HCEC 1CT (cell line): ENCODE measurements at regions not wholly inside any gene's neighbourhood (a gene's known extent, or its start where the extent isn't known, plus 50 kb on each side); places are given as distances from the start of the nearest gene placed in this dataset.

Experiments
- DNase-seq: peaks from one replicate; pipeline ENCODE4 v3.0.0-alpha.2; 2017

- DNase-seq: no peak
Observed at GRCh38 chr17:79415909-79416308, 194.9 kb downstream of the RBFOX3 start.

GRCh38 chr17:79415365-79415764, 195.5 kb downstream of the RBFOX3 start:
- DNase-seq: no peak

GRCh38 chr17:79414793-79415211, 196.0 kb downstream of the RBFOX3 start:
- no peak for DNase-seq

GRCh38 chr17:79414063-79414792, 196.6 kb downstream of the RBFOX3 start:
- DNase-seq: no peak

DNA sequence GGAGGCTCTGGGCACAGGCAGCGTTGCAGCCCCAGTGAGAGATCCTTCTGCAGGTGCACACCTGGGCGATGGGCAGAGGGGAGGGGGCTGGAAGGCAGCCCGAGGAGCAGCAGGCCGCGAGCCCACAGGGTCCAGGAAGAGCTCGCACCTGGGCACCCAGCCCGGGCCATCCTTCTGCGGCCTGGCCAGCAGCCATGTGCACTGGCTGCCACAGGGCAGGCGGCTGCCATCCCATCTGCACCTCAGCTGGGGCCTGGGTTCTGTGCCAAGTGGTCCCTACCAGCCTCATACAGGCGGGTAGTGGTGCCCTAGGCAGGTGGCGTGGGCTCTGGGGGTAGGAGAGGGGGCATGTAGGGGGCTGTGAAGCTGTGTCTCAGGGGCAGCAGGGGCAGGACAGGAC, 197.2 kb downstream of the RBFOX3 start:
- DNase-seq: no peak

DNA sequence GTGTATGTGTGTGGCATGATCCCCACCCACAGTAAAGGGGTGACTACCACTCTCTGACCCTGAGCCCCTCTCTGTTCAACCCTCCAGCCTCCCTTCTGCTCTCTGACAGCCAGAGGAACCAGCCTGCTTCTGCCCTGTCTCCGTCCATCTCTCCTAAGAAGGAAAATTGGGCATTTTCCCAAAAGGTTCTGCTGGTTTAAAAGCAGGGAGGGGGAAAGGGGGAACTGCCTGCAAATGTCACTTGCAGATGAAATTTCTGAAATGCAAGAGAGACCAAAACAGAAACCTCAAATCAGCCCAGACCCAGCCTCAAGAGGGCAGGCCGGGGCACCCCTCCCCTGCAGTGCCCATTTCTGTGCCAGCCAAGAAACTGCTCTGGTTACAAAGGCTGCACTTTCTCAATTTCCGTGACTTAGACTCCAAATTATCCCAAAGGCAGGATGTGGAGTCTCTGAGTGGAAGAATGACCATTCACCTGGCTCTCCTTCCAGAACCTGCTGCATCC, 197.9 kb downstream of the RBFOX3 start:
- no peak for DNase-seq

DNA sequence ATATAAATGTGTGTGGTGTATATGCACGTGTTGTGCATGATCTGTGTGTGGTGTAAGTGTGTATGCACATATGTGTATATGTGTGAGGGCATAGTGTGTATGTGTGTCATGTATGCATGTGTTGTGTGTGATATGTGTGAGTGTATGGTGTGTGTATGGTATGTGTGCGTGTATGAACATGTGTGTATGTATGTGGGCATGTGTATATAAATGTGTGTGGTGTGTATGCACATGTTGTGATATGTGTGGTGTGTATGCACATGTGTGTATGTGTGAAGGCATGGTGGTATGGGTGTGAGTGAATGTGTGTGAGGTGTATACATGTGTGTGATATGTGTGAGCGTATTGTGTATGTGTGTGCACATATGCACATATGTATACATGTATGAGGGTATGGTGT, 198.7 kb downstream of the RBFOX3 start:
- DNase-seq: no peak

- DNase-seq: no peak
Observed at GRCh38 chr17:79411419-79411818, 199.4 kb downstream of the RBFOX3 start.

GRCh38 chr17:79410681-79411080, 200.2 kb downstream of the RBFOX3 start:
- no peak for DNase-seq

- no peak for DNase-seq
Observed at GRCh38 chr17:79408251-79408650, 202.6 kb downstream of the RBFOX3 start.

DNA sequence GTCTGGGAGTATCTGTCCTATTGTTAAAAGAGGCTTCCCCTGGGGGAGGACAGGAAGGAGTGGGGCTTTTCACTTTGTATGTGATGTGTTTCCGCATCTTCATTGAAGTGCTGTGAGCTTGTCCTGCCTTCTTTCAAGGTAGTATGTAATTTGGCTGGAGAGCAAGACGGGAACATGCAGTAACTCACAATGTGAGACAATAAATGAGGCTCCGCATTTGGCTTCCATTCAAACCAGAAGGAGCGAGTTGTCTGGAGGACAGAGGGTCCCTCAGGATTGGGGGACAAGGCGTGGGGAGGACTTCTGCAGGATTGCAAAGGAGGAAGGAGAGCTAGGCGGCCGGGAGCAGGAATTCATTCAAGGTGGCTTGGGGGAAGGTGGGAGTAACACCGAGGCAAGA, 203.5 kb downstream of the RBFOX3 start:
- no peak for DNase-seq

GRCh38 chr17:79406316-79406715, 204.5 kb downstream of the RBFOX3 start:
- DNase-seq: no peak

DNA sequence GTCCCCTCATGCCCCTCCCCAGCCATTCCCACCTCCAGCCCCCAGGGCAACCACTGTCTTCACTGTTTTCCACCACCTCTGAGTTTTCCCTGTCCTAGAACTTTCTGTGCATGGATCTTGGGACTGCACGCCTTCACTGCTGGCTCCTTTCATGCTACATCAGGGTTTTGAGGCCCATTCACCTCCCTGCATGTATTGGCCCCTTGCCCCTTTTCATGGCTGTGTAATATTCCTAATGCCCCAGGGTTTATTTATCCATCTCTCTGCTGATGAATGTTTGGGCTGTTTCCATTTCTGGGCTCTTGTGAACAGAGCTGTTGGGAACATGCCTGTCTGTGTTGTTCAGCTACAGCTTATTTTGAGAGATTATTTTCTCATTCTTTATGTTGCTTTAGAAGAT, 205.0 kb downstream of the RBFOX3 start:
- DNase-seq: no peak

DNA sequence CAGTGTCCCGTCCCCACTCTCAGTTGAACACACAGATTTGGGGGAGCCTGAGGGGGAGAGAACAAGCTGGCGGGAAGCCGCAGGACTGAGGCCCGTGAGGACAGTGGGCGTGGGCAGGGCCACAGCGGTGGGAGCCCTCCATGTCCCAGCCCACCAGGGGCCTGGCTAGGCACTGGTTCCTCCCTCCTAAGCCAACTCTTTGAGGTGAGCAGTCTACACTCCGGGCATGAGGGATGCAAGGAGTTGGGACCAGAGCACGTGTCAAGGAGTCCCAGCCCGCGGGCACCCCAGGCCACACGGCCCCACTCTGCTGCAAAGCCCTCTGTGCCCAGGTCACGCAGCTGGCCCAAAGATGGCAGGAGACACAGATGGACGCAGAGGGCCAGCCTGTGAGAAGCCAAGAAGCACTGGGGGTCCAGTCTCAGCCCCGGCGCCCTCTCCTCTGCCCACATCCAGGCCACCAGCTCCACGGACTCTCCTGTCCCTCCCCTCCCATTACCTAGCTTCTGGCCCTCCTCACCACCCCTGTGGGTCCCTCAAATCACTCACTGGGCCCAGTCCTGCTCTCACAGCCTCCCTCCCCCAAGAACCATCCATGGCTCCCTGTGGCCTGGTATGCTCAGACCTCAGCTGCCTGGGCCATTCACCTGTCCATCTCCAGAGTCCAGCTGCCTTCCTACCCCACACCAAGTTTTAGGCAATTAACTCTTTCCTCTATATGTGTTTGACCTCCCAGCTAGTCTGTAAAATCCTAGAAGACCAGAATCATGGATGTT, 206.5 kb downstream of the RBFOX3 start:
- no peak for DNase-seq

- DNase-seq: no peak
Observed at GRCh38 chr17:79401704-79402674, 208.9 kb downstream of the RBFOX3 start.

DNA sequence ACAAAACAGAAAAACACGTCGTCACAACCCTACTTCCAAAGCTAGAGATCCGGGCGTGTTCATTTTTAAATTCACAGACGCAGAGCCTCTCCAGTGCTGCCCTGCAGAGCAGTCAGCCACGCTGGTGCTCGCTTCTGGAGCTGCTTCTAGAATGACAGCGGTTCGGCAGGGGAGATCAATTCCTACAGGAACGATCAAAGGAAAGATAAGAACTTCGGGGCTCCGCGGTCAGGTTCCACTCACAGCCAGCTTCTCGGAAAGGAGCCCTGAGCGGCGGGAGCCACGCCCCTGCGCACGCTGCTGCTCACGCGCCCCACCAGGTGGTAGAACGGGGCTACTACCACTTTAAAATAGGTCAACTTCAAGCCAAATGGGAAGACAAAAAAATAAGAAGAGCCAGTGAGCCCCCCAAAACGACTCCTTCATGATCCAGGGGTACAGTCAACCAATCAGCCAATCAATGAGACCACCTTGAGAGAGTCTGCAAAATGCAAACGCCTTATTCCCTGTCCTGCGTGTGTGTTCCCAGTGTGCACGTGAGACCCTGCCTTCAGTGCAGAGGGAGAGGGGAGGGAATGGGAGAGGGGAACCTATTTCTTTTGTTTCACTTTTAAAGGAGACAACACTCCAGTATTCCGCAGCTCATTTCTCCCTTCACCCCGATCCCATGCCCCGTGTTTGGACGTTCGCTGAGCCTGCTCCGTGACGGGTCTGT, 209.7 kb downstream of the RBFOX3 start:
- peak; percentile 35 for DNase-seq

GRCh38 chr17:79399610-79400144, 211.2 kb downstream of the RBFOX3 start:
- DNase-seq: no peak

DNA sequence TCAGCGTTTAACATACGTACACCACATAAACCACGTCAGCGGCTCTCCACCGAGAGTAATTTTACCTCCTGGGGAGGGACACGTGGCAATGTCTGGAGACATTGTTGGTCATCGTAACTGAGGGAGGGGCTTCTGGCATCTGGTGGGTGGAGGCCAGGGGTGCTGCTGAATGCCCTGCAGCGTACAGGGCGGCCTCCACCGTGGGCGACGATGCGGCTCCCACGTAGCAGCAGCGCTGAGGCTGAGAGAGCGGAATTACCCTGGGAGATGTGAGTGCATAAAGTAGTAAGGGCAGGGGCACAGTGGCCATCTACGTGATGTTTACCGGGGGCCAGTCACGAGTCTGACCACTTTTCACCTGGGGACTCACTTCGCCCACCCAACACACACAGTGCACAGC, 212.4 kb downstream of the RBFOX3 start:
- DNase-seq: no peak

GRCh38 chr17:79396696-79397095, 214.2 kb downstream of the RBFOX3 start:
- DNase-seq: no peak

DNA sequence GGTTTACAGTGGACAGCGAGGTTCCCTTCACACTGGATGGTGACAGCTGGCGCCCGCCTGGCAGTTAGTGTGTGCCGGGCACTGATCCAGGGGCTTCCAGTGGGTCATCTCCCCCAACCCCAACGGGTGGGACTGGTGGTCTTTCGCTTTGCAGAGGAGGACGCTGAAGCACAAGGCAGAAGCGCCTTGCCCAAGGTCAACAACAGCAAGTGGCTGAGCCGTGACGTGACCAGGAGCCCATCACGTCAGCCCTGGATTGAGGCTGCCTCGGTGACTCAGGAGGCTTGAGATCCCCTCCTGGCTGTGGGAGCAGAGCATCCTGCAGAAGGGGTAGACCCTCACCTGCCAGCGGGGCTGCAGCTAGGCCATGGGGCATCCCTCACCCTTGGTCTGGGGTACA, 215.3 kb downstream of the RBFOX3 start:
- no peak for DNase-seq

DNA sequence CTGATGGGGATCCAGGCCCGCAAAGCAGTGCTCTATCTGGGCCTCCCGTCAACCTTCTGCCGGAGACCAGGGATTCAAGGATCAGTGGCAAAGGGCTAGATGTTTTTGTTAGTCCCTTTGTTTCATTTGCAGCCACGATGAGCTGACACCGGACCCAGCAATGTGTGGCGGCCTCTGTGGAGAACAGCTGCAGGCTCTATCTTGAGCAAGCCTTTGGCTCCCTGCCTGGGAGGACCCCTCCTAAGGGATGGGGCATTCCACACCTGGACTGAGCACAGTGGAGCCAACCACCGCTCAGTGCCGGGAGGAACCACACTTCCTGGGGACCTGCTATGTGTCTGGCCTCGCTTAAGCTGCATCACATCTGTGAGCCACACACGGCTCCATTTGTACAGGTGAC, 215.8 kb downstream of the RBFOX3 start:
- DNase-seq: no peak
